Colonic mucosa (tissue), 4 donors: ENCODE measurements at regions not wholly inside any gene's neighbourhood (a gene's known extent, or its start where the extent isn't known, plus 50 kb on each side); places are given as distances from the start of the nearest gene placed in this dataset.
A peak's percentile ranks its signal among the peaks of the same experiment; 100 is the strongest.

Source experiments
- DNase-seq: peaks from one replicate; pipeline ENCODE4 v3.0.0-alpha.2; 2020
- H3K27ac ChIP-seq: fragments of 200-600 bp; one replicate; pipeline ENCODE4 v1.8.0; 2021
- H3K27me3 ChIP-seq: fragments of 200-600 bp; one replicate; pipeline ENCODE4 v1.8.0; 2021
- H3K36me3 ChIP-seq: fragments of 200-600 bp; one replicate; pipeline ENCODE4 v1.8.0; 2021
- H3K4me1 ChIP-seq: fragments of 200-600 bp; one replicate; pipeline ENCODE4 v1.8.0; 2021; ENCODE audit warnings: mild to moderate bottlenecking
- H3K4me3 ChIP-seq: fragments of 200-600 bp; one replicate; pipeline ENCODE4 v1.8.0; 2021
- H3K9ac ChIP-seq, 2 donors: one replicate each; pipeline ENCODE4 v1.7.0; 2013; ENCODE audit warnings: control low read depth in 2 of 2, low read depth in 2 of 2, low read length in 2 of 2
- H3K9me3 ChIP-seq: fragments of 200-600 bp; one replicate; pipeline ENCODE4 v1.8.0; 2021
- CTCF ChIP-seq: fragments of 200-600 bp; IDR thresholded peaks from one replicate; pipeline ENCODE4 v1.8.0; 2022; ENCODE audit warnings: antibody characterized with exemption, mild to moderate bottlenecking
- intact Hi-C: fragments of 100-400 bp; cut with DNase I; formaldehyde crosslinking; loops from one replicate; pipeline ENCODE4 v1.14.1; 2022
- donor health status: healthy.
- donor health status: DM: no; HTN: no; CAD: no.
- donor health status: DM: no; HTN: no; CAD: no.

GRCh38 chr1:218665221-218665620, 320.1 kb downstream of the TGFB2 start:
- Histone ChIP-seq H3K4me3 (no peak overlapping the region), H3K9me3 (no peaks in the 10 kb centered on the region), H3K27me3 (no peaks in the 10 kb centered on the region), H3K36me3 (no peaks in the 10 kb centered on the region), H3K27ac (no peak overlapping the region), H3K9ac (no peak overlapping the region), H3K4me1 (no peaks in the 10 kb centered on the region)
- intact Hi-C loops = no loop called here
- DNase-seq = peak; percentile 22
- TF ChIP-seq CTCF = no peak

GRCh38 chr1:218666263-218666662, 321.1 kb downstream of the TGFB2 start:
- intact Hi-C loops = no loop called here
- H3K4me3 ChIP-seq = no peak overlapping the region
- no peak overlapping the region for H3K9ac ChIP-seq
- H3K9me3 ChIP-seq = no peaks in the 10 kb centered on the region
- no peak overlapping the region for H3K27ac ChIP-seq
- TF ChIP-seq CTCF = no peak
- H3K36me3 ChIP-seq = no peaks in the 10 kb centered on the region
- H3K27me3 ChIP-seq = no peaks in the 10 kb centered on the region
- no peak for DNase-seq
- no peaks in the 10 kb centered on the region for H3K4me1 ChIP-seq

GRCh38 chr1:218667781-218668516, 322.8 kb downstream of the TGFB2 start:
- no peak overlapping the region for H3K9ac ChIP-seq
- H3K27me3 ChIP-seq = no peaks in the 10 kb centered on the region
- TF ChIP-seq CTCF = no peak
- no peak overlapping the region for H3K27ac ChIP-seq
- intact Hi-C loops = no loop called here
- no peaks in the 10 kb centered on the region for H3K36me3 ChIP-seq
- H3K4me1 ChIP-seq = no peaks in the 10 kb centered on the region
- H3K4me3 ChIP-seq = no peak overlapping the region
- H3K9me3 ChIP-seq = no peaks in the 10 kb centered on the region
- no peak for DNase-seq

- H3K36me3 ChIP-seq = no peaks in the 10 kb centered on the region
- H3K9me3 ChIP-seq = no peaks in the 10 kb centered on the region
- intact Hi-C loops = no loop called here
- H3K9ac ChIP-seq = no peak overlapping the region
- TF ChIP-seq CTCF = no peak
- no peaks in the 10 kb centered on the region for H3K27me3 ChIP-seq
- H3K4me1 ChIP-seq = no peaks in the 10 kb centered on the region
- no peak overlapping the region for H3K27ac ChIP-seq
- no peak overlapping the region for H3K4me3 ChIP-seq
- DNase-seq = no peak
Observed at GRCh38 chr1:218669431-218669830, 324.3 kb downstream of the TGFB2 start.

GRCh38 chr1:218670875-218671274, 325.7 kb downstream of the TGFB2 start:
- no peak overlapping the region for H3K4me3 ChIP-seq
- intact Hi-C loops = no loop called here
- no peaks in the 10 kb centered on the region for H3K27me3 ChIP-seq
- H3K4me1 ChIP-seq = no peaks in the 10 kb centered on the region
- H3K9me3 ChIP-seq = no peaks in the 10 kb centered on the region
- no peaks in the 10 kb centered on the region for H3K36me3 ChIP-seq
- no peak overlapping the region for H3K27ac ChIP-seq
- TF ChIP-seq CTCF = no peak
- no peak overlapping the region for H3K9ac ChIP-seq
- no peak for DNase-seq
